ENCODE measurements at regions not wholly inside any gene's neighbourhood (a gene's known extent, or its start where the extent isn't known, plus 50 kb on each side); places are given as distances from the start of the nearest gene placed in this dataset.

DNA sequence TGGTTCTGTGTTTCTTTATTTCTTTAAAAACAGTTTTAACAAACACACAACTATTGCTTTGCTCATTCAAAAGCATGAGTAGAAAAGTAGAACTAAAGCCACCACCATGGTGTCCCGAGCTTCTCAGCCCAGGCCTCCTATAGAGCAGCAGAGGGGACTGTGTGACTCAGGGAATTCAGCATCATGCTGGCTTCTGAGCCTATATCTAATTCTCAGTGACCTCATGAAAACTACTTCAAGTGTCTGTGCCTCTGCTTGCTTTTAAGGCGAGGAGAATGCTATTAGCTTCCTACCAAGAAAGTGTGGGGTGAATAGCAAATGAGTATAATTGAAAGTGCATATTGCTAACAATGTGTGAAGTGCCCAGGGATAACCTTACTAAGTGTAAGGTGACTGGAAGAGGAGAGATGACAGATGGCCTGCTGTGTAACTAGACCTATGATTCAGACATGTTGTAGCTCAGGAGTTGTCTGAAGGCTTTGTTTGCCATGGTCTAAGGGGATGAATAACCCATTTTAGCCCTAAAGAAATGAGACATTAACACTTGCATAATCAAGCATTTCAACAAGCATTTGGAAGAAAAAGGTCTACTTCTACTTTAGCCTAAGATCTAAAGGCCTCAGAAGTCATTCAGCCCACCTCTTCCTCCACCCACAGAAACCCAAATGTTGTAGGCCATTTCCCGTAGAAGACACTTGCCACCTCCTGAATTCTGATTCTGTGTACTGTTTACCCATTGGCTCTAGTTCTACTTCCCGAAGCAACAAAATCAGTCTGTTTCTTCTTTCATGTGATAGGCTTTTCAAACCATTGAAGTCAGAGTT lies 121.5 kb upstream of the ARG1 start:
- TF ChIP-seq, protein P1, sequence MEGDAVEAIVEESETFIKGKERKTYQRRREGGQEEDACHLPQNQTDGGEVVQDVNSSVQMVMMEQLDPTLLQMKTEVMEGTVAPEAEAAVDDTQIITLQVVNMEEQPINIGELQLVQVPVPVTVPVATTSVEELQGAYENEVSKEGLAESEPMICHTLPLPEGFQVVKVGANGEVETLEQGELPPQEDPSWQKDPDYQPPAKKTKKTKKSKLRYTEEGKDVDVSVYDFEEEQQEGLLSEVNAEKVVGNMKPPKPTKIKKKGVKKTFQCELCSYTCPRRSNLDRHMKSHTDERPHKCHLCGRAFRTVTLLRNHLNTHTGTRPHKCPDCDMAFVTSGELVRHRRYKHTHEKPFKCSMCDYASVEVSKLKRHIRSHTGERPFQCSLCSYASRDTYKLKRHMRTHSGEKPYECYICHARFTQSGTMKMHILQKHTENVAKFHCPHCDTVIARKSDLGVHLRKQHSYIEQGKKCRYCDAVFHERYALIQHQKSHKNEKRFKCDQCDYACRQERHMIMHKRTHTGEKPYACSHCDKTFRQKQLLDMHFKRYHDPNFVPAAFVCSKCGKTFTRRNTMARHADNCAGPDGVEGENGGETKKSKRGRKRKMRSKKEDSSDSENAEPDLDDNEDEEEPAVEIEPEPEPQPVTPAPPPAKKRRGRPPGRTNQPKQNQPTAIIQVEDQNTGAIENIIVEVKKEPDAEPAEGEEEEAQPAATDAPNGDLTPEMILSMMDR (IDR thresholded peaks at IDR 0.05; ENCODE audit: low read depth, low read length, missing control alignments): no peak
- DNase-seq (ENCODE audit: low read depth): no peak
- no peak overlapping the region for H3K4me3 ChIP-seq (ENCODE audit: low read depth, low read length)
- in situ Hi-C loops (cut with HindIII; ENCODE audit: low sequenced_read_pairs): no loop called here

DNA sequence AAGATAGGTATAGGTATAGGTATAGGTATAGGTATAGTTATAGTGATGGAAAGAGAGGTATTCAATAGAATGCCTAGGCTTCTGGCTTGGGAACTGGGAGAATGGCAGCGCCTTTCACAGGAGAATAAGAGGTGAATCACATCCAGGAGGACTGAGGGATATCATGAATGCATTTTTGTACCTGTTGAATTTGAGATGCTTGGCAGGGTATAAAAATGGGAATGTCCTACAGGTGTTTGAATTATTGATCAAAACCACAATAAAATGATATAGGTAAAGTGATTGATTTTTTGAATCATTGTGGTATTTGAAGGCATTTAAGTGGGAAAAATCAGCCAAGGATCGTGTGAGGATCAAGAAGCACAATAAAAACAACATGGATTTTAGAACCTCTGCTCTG lies 119.2 kb upstream of the ARG1 start:
- TF ChIP-seq, protein P1 (IDR thresholded peaks at IDR 0.05; ENCODE audit: low read depth, low read length, missing control alignments): no peak
- no peak for DNase-seq (ENCODE audit: low read depth)
- no peak overlapping the region for H3K4me3 ChIP-seq (ENCODE audit: low read depth, low read length)
- in situ Hi-C loops (cut with HindIII; ENCODE audit: low sequenced_read_pairs): no loop called here

DNA sequence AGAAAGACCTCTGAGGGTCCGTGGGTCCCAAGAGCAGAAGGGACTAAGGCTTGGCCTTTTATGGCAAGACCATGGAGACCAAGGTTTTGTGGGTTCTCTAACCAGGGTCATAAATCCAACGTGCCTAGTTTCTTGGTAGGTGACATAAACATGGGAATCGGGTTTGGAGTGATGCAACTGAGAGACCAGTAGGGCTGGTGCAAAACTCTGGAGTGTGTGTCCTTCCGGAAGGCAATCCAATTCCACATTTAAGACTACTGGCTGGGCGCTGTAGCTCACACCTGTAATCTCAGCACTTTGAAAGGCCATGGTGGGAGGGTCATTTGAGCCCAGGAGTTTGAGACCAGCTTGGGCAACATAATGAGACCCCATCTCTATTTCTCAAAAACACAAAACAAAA lies 116.5 kb upstream of the ARG1 start:
- TF ChIP-seq, protein P1 (IDR thresholded peaks at IDR 0.05; ENCODE audit: low read depth, low read length, missing control alignments): no peak
- DNase-seq (ENCODE audit: low read depth): no peak
- no peak overlapping the region for H3K4me3 ChIP-seq (ENCODE audit: low read depth, low read length)
- in situ Hi-C loops (cut with HindIII; ENCODE audit: low sequenced_read_pairs): no loop called here

DNA sequence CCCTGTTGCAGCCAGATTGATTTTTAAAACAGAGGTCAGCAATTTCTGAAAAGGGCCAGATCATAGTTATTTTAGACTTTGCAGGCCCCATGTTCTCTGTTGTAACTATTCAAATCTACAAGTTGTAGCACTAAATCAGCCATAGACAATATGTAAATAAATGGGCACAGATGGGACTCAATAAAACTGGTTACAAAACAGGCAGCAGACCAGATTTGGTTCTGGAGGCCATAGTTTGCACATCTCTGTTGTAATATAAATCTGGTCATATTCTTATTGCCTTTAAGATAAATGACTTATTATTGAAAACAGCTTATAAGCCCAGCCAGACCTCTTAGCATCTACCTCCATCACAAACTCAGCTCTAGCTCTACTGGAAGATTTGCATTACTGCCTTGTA lies 114.0 kb upstream of the ARG1 start:
- in situ Hi-C loops (cut with HindIII; ENCODE audit: low sequenced_read_pairs): no loop called here
- TF ChIP-seq, protein P1 (IDR thresholded peaks at IDR 0.05; ENCODE audit: low read depth, low read length, missing control alignments): no peak
- no peak overlapping the region for H3K4me3 ChIP-seq (ENCODE audit: low read depth, low read length)
- DNase-seq (ENCODE audit: low read depth): no peak

DNA sequence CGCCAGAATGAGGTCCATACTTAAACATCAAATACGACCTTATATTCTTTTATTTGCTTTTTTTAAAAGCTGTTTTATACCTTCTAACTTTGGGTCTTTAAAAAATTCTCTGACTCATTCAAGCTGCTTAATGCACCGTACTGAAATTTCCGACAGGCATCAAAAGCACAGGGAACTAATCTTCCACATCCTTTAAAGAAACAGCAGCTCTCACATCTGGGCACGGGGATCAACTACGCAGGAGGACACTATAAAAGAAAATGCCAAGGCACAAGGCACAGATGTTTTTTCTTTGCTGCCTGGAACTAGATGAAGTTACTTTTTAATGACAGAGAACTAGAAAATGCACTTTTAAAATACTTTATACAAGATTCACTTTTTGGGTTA lies 112.4 kb upstream of the ARG1 start:
- TF ChIP-seq, protein P1 (IDR thresholded peaks at IDR 0.05; ENCODE audit: low read depth, low read length, missing control alignments): no peak
- H3K4me3 ChIP-seq (ENCODE audit: low read depth, low read length): no peak overlapping the region
- DNase-seq (ENCODE audit: low read depth): no peak
- in situ Hi-C loops (cut with HindIII; ENCODE audit: low sequenced_read_pairs): no loop called here

DNA sequence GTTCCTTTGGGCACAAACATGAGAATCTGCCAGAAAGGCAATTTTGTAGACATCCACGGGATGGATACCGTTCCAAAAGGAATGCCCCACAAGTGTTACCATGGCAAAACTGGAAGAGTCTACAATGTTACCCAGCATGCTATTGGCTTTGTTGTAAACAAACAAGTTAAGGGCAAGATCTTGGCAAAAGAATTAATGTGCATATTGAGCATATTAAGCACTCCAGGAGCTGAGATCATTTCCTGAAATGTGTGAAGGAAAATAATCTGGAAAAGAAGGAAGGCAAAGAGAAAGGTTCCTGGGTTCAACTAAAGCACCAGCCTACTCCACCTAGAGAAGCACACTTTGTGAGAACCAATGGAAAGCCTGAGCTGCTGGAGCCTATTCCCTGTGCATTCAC lies 103.9 kb upstream of the ARG1 start:
- no peak overlapping the region for H3K4me3 ChIP-seq (ENCODE audit: low read depth, low read length)
- in situ Hi-C loops (cut with HindIII; ENCODE audit: low sequenced_read_pairs): no loop called here
- TF ChIP-seq, protein P1 (IDR thresholded peaks at IDR 0.05; ENCODE audit: low read depth, low read length, missing control alignments): no peak
- no peak for DNase-seq (ENCODE audit: low read depth)

Data from astrocyte of the cerebellum (primary cell).